ENCODE measurements at regions not wholly inside any gene's neighbourhood (a gene's known extent, or its start where the extent isn't known, plus 50 kb on each side); places are given as distances from the start of the nearest gene placed in this dataset.

- TF ChIP-seq CTCF (conservative IDR thresholded peaks at IDR 0.05; ENCODE audit: low read length) (no peak), EZH2phosphoT487 (IDR thresholded peaks at IDR 0.05; ENCODE audit: borderline replicate concordance, low read depth, low read length) (no peak)
Observed at GRCh38 chr7:153514032-153514431, 538.2 kb upstream of the DPP6 start.
